WTC11 (cell line): ENCODE measurements at regions not wholly inside any gene's neighbourhood (a gene's known extent, or its start where the extent isn't known, plus 50 kb on each side); places are given as distances from the start of the nearest gene placed in this dataset.

Source experiments
- ATF1 ChIP-seq: sonication (generic); formaldehyde crosslinking; IDR thresholded peaks from 2 replicates; pipeline ENCODE4 v1.8.1; 2023; ENCODE audit warnings: mild to moderate bottlenecking, moderate library complexity, missing genetic modification reagents
- CREB1 ChIP-seq: sonication (generic); formaldehyde crosslinking; IDR thresholded peaks from 2 replicates; pipeline ENCODE4 v1.8.0; 2023; ENCODE audit warnings: mild to moderate bottlenecking, missing genetic modification reagents
- CTCF ChIP-seq: fragments of 200-600 bp; IDR thresholded peaks from 2 replicates; pipeline ENCODE4 v1.8.0; 2022; ENCODE audit warnings: antibody characterized with exemption
- E2F1 ChIP-seq: sonication (generic); formaldehyde crosslinking; IDR thresholded peaks from 2 replicates; pipeline ENCODE4 v1.8.0; 2022; ENCODE audit warnings: mild to moderate bottlenecking, missing genetic modification reagents
- ESRRA ChIP-seq: sonication (generic); formaldehyde crosslinking; IDR thresholded peaks from 2 replicates; pipeline ENCODE4 v1.8.1; 2022; ENCODE audit warnings: mild to moderate bottlenecking, missing genetic modification reagents, borderline replicate concordance
- ETV6 ChIP-seq: sonication (generic); formaldehyde crosslinking; IDR thresholded peaks from 2 replicates; pipeline ENCODE4 v1.8.1; 2022; ENCODE audit warnings: mild to moderate bottlenecking, missing genetic modification reagents
- JUN ChIP-seq: sonication (generic); formaldehyde crosslinking; IDR thresholded peaks from 2 replicates; pipeline ENCODE4 v1.8.0; 2023; ENCODE audit warnings: mild to moderate bottlenecking, missing genetic modification reagents
- TP53 ChIP-seq: sonication (generic); formaldehyde crosslinking; IDR thresholded peaks from 2 replicates; pipeline ENCODE4 v1.8.1; 2023; ENCODE audit warnings: mild to moderate bottlenecking, missing genetic modification reagents
- ZNF121 ChIP-seq: sonication (generic); formaldehyde crosslinking; IDR thresholded peaks from 2 replicates; pipeline ENCODE4 v1.8.0; 2023; ENCODE audit warnings: missing genetic modification reagents
- ZNF263 ChIP-seq: sonication (generic); formaldehyde crosslinking; IDR thresholded peaks from 2 replicates; pipeline ENCODE4 v1.8.1; 2022; ENCODE audit warnings: low read depth, mild to moderate bottlenecking, moderate library complexity, missing genetic modification reagents
- TF ChIP-seq, protein P1 (sequence below): fragments of 250-450 bp; sonication (Bioruptor Pico); IDR thresholded peaks from 2 replicates; pipeline ENCODE4 v1.9.0; 2021; ENCODE audit warnings: mild to moderate bottlenecking, borderline replicate concordance
- TF ChIP-seq, protein P2 (sequence below): sonication (generic); formaldehyde crosslinking; IDR thresholded peaks from 2 replicates; pipeline ENCODE4 v1.8.1; 2022; ENCODE audit warnings: missing genetic modification reagents, borderline replicate concordance
- TF ChIP-seq, protein P3 (sequence below): sonication (generic); formaldehyde crosslinking; conservative IDR thresholded peaks from 2 replicates; pipeline ENCODE4 v1.8.1; 2022; ENCODE audit warnings: mild to moderate bottlenecking, missing genetic modification reagents
- TF ChIP-seq, protein P4 (sequence below): sonication (generic); formaldehyde crosslinking; IDR thresholded peaks from 2 replicates; pipeline ENCODE4 v1.8.1; 2023; ENCODE audit warnings: mild to moderate bottlenecking, missing genetic modification reagents, moderate library complexity

DNA sequence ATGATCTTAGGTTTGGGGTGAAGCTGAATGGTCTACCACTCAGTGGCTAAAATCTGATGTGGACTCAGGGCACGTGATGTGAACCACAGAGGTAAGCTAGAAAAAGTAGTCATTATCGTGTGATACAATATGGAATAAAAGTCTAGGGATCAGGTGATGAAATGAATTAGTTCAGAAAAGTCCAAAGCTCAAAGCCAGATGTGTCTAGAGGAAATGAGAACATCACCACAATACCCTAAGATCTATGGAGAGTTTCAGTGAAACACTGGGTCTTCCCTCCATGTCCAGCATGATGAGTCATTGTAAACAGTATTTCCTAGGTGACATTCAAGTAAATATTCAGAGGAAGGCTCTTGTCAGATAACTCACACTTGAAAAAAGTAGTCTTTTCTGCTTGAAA is 1257.4 kb upstream of the ZEB2 start:
- TF ChIP-seq CTCF (no peak), E2F1 (CRISPR knock-in tag) (no peak), ESRRA (no peak), JUN (CRISPR knock-in tag) (no peak), CREB1 (CRISPR knock-in tag) (no peak), ZNF121 (CRISPR knock-in tag) (no peak), ATF1 (CRISPR knock-in tag) (no peak), ETV6 (CRISPR knock-in tag) (no peak), TP53 (CRISPR knock-in tag) (no peak), ZNF263 (CRISPR knock-in tag) (no peak)
- TF ChIP-seq, protein P1, sequence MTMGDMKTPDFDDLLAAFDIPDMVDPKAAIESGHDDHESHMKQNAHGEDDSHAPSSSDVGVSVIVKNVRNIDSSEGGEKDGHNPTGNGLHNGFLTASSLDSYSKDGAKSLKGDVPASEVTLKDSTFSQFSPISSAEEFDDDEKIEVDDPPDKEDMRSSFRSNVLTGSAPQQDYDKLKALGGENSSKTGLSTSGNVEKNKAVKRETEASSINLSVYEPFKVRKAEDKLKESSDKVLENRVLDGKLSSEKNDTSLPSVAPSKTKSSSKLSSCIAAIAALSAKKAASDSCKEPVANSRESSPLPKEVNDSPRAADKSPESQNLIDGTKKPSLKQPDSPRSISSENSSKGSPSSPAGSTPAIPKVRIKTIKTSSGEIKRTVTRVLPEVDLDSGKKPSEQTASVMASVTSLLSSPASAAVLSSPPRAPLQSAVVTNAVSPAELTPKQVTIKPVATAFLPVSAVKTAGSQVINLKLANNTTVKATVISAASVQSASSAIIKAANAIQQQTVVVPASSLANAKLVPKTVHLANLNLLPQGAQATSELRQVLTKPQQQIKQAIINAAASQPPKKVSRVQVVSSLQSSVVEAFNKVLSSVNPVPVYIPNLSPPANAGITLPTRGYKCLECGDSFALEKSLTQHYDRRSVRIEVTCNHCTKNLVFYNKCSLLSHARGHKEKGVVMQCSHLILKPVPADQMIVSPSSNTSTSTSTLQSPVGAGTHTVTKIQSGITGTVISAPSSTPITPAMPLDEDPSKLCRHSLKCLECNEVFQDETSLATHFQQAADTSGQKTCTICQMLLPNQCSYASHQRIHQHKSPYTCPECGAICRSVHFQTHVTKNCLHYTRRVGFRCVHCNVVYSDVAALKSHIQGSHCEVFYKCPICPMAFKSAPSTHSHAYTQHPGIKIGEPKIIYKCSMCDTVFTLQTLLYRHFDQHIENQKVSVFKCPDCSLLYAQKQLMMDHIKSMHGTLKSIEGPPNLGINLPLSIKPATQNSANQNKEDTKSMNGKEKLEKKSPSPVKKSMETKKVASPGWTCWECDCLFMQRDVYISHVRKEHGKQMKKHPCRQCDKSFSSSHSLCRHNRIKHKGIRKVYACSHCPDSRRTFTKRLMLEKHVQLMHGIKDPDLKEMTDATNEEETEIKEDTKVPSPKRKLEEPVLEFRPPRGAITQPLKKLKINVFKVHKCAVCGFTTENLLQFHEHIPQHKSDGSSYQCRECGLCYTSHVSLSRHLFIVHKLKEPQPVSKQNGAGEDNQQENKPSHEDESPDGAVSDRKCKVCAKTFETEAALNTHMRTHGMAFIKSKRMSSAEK = no peak
- TF ChIP-seq, protein P2, sequence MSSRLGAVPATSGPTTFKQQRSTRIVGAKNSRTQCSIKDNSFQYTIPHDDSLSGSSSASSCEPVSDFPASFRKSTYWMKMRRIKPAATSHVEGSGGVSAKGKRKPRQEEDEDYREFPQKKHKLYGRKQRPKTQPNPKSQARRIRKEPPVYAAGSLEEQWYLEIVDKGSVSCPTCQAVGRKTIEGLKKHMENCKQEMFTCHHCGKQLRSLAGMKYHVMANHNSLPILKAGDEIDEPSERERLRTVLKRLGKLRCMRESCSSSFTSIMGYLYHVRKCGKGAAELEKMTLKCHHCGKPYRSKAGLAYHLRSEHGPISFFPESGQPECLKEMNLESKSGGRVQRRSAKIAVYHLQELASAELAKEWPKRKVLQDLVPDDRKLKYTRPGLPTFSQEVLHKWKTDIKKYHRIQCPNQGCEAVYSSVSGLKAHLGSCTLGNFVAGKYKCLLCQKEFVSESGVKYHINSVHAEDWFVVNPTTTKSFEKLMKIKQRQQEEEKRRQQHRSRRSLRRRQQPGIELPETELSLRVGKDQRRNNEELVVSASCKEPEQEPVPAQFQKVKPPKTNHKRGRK (CRISPR knock-in tag) = no peak
- TF ChIP-seq, protein P3, sequence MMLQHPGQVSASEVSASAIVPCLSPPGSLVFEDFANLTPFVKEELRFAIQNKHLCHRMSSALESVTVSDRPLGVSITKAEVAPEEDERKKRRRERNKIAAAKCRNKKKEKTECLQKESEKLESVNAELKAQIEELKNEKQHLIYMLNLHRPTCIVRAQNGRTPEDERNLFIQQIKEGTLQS (CRISPR knock-in tag) = no peak
- TF ChIP-seq, protein P4, sequence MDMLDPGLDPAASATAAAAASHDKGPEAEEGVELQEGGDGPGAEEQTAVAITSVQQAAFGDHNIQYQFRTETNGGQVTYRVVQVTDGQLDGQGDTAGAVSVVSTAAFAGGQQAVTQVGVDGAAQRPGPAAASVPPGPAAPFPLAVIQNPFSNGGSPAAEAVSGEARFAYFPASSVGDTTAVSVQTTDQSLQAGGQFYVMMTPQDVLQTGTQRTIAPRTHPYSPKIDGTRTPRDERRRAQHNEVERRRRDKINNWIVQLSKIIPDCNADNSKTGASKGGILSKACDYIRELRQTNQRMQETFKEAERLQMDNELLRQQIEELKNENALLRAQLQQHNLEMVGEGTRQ (CRISPR knock-in tag) = no peak
